ENCODE measurements at regions not wholly inside any gene's neighbourhood (a gene's known extent, or its start where the extent isn't known, plus 50 kb on each side); places are given as distances from the start of the nearest gene placed in this dataset.

DNA sequence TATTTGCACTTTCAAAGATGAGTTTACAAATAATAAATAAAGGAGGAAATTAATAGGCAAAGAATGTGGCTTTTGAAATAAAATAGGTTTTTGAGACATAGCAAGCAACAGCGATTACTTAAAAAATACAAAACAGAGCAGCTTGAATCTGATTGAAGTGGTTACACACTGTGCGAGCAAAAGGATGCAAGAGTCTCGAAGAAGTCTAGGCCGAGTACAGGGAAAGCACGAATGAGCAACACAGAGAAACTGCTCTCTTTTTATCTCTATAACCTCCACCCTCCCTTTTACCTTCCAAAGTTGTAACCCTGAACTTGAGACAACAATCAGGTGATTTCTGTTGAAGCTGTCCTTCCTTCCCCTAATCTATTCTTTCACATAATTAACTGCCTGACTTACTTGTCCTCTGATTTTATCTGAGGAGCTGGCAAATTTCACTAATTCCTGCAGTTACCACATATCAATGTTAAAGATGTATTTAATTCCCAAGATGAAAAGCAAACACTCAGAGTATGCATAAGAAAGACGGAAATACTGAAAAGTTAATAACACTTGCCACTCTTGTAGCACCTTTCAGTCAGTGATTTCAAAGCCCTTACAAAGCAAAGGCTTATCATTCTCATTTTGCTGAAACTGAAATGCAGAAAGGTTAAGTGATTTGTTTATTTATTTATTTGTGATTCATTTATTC lies 1030.1 kb downstream of the ADGRL2 start:
- no peak overlapping the region for H3K9ac ChIP-seq (ENCODE audit: low read depth, low read length)
- H2BK20ac ChIP-seq (ENCODE audit: low read depth, low read length) = no peak overlapping the region
- no peak overlapping the region for H3K18ac ChIP-seq (ENCODE audit: low read depth, low read length)
- ChIA-PET CTCF (no interaction called here), POLR2A (ENCODE audit: unreplicated experiment) (no interaction called here)
- H2AK5ac ChIP-seq (ENCODE audit: low read depth, low read length) = no peak overlapping the region
- H2BK120ac ChIP-seq (ENCODE audit: low read depth, low read length) = no peak overlapping the region
- H4K20me1 ChIP-seq (ENCODE audit: insufficient read depth, low read length) = no peaks in the 10 kb centered on the region
- no peak overlapping the region for H3K56ac ChIP-seq (ENCODE audit: extremely low read depth, insufficient read depth, low read length)
- intact Hi-C loops (cut with micrococcal nuclease) = no loop called here
- in situ Hi-C loops (cut with MboI; ENCODE audit: low sequenced_read_pairs) = no loop called here
- H3K9me1 ChIP-seq (ENCODE audit: insufficient read depth, low read length) = no peaks in the 10 kb centered on the region
- ATAC-seq (ENCODE audit: low read depth) = no peak
- no peak for DNase-seq
- H3K4me3 ChIP-seq (ENCODE audit: insufficient read depth, low read depth, low read length) = no peak overlapping the region
- H3K4ac ChIP-seq (ENCODE audit: low read depth, low read length) = no peak overlapping the region
- no peak overlapping the region for H4K5ac ChIP-seq (ENCODE audit: low read depth, low read length)
- H2AK9ac ChIP-seq (replicated peaks; ENCODE audit: low read depth, low read length, poor library complexity) = no peak overlapping the region
- dilution Hi-C loops (cut with HindIII; ENCODE audit: low sequenced_read_pairs, unreplicated experiment) = no loop called here
- no peak overlapping the region for H3K23ac ChIP-seq (ENCODE audit: low read depth, low read length)
- H3K14ac ChIP-seq (replicated peaks; ENCODE audit: low read depth, low read length) = no peak overlapping the region
- no peak overlapping the region for H2AFZ ChIP-seq (replicated peaks; ENCODE audit: low read length, poor library complexity)
- H3K27me3 ChIP-seq (ENCODE audit: control insufficient read depth, insufficient read depth, low read length) = no peaks in the 10 kb centered on the region
- no peaks in the 10 kb centered on the region for H3K36me3 ChIP-seq (ENCODE audit: control insufficient read depth, insufficient read depth, low read length)
- BruUV-seq (replicated peaks) = no TSS peak
- H3K9me3 ChIP-seq (ENCODE audit: control insufficient read depth, insufficient read depth, low read length) = no peaks in the 10 kb centered on the region
- no peak overlapping the region for H2BK15ac ChIP-seq (ENCODE audit: low read depth, low read length)
- H3K4me2 ChIP-seq (ENCODE audit: low read depth, low read length) = no peak overlapping the region
- H3K27ac ChIP-seq (ENCODE audit: insufficient read depth, low read length) = no peak overlapping the region
- no CpG with 5 or more reads among the region's 6 CpGs for WGBS, 2 experiments (ENCODE audit: extremely low coverage in 2 of 2, insufficient read length in 1 of 2)
- no peak for TF ChIP-seq CHD1 (IDR thresholded peaks at IDR 0.05; ENCODE audit: low read depth, low read length)
- no peak for TF ChIP-seq RAD21 (IDR thresholded peaks at IDR 0.05; ENCODE audit: low read length)
- no peak for TF ChIP-seq POLR2A (IDR thresholded peaks at IDR 0.05; ENCODE audit: low read depth, low read length)
- TF ChIP-seq, protein P1, sequence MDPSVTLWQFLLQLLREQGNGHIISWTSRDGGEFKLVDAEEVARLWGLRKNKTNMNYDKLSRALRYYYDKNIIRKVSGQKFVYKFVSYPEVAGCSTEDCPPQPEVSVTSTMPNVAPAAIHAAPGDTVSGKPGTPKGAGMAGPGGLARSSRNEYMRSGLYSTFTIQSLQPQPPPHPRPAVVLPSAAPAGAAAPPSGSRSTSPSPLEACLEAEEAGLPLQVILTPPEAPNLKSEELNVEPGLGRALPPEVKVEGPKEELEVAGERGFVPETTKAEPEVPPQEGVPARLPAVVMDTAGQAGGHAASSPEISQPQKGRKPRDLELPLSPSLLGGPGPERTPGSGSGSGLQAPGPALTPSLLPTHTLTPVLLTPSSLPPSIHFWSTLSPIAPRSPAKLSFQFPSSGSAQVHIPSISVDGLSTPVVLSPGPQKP (IDR thresholded peaks at IDR 0.05; ENCODE audit: borderline replicate concordance, low read depth, low read length) = no peak
- TF ChIP-seq NFE2L2 (IDR thresholded peaks at IDR 0.05; ENCODE audit: low read depth, low read length) = no peak
- TF ChIP-seq MXI1 (IDR thresholded peaks at IDR 0.05; ENCODE audit: borderline replicate concordance, low read depth, low read length) = no peak
- no peak for TF ChIP-seq FOS (IDR thresholded peaks at IDR 0.05; ENCODE audit: low read depth, low read length)
- TF ChIP-seq MAZ (IDR thresholded peaks at IDR 0.05; ENCODE audit: borderline replicate concordance, low read depth, low read length) = no peak
- TF ChIP-seq MAFK (IDR thresholded peaks at IDR 0.05; ENCODE audit: low read depth, low read length) = no peak
- TF ChIP-seq RCOR1 (IDR thresholded peaks at IDR 0.05; ENCODE audit: insufficient replicate concordance, low read length) = no peak
- TF ChIP-seq, protein P2, sequence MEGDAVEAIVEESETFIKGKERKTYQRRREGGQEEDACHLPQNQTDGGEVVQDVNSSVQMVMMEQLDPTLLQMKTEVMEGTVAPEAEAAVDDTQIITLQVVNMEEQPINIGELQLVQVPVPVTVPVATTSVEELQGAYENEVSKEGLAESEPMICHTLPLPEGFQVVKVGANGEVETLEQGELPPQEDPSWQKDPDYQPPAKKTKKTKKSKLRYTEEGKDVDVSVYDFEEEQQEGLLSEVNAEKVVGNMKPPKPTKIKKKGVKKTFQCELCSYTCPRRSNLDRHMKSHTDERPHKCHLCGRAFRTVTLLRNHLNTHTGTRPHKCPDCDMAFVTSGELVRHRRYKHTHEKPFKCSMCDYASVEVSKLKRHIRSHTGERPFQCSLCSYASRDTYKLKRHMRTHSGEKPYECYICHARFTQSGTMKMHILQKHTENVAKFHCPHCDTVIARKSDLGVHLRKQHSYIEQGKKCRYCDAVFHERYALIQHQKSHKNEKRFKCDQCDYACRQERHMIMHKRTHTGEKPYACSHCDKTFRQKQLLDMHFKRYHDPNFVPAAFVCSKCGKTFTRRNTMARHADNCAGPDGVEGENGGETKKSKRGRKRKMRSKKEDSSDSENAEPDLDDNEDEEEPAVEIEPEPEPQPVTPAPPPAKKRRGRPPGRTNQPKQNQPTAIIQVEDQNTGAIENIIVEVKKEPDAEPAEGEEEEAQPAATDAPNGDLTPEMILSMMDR (conservative IDR thresholded peaks at IDR 0.05; ENCODE audit: low read depth, low read length) = no peak
- no peak for TF ChIP-seq SMC3 (IDR thresholded peaks at IDR 0.05; ENCODE audit: low read depth, low read length)
- TF ChIP-seq CEBPB (IDR thresholded peaks at IDR 0.05; ENCODE audit: low read depth, low read length) = no peak
- TF ChIP-seq RFX5 (IDR thresholded peaks at IDR 0.05; ENCODE audit: low read depth, low read length) = no peak
- no peak overlapping the region for H4K8ac ChIP-seq (ENCODE audit: low read depth in 2 of 2, low read length in 2 of 2)
- H3K4me1 ChIP-seq (ENCODE audit: control insufficient read depth, insufficient read depth, low read length) = no peaks in the 10 kb centered on the region
- no peak overlapping the region for H4K91ac ChIP-seq (ENCODE audit: insufficient read depth, low read depth, low read length)
- H3K79me1 ChIP-seq (ENCODE audit: low read depth in 1 of 2, low read length in 2 of 2) = no peaks in the 10 kb centered on the region
- no peak overlapping the region for H2BK5ac ChIP-seq (ENCODE audit: low read depth, low read length, poor library complexity, severe bottlenecking)
